Trophoblast cell (in vitro differentiated cells and primary cell): ENCODE measurements at regions not wholly inside any gene's neighbourhood (a gene's known extent, or its start where the extent isn't known, plus 50 kb on each side); places are given as distances from the start of the nearest gene placed in this dataset.

Experiments used
- DNase-seq, 2 donors: peaks; one replicate each; pipeline ENCODE4 v3.0.0-alpha.2; 2016
- H2AFZ ChIP-seq: 2 replicates; pipeline ENCODE4 v1.6.1; 2013; ENCODE audit warnings: low read length, moderate library complexity, mild to moderate bottlenecking; ENCODE audit not compliant: insufficient read depth, poor library complexity
- H2AK5ac ChIP-seq: 2 replicates; pipeline ENCODE4 v1.6.1; 2013; ENCODE audit warnings: mild to moderate bottlenecking, low read length
- H2BK120ac ChIP-seq: 2 replicates; pipeline ENCODE4 v1.6.1; 2013; ENCODE audit warnings: low read length, mild to moderate bottlenecking, moderate library complexity; ENCODE audit not compliant: insufficient read depth, poor library complexity
- H2BK12ac ChIP-seq: 2 replicates; pipeline ENCODE4 v1.6.1; 2013; ENCODE audit warnings: mild to moderate bottlenecking, low read length, moderate library complexity
- H2BK5ac ChIP-seq: 2 replicates; pipeline ENCODE4 v1.6.1; 2013; ENCODE audit warnings: low read length, low read depth, moderate library complexity, mild to moderate bottlenecking; ENCODE audit not compliant: poor library complexity
- H3K14ac ChIP-seq: 2 replicates; pipeline ENCODE4 v1.6.1; 2013; ENCODE audit warnings: mild to moderate bottlenecking, low read length
- H3K18ac ChIP-seq: 2 replicates; pipeline ENCODE4 v1.6.1; 2013; ENCODE audit warnings: mild to moderate bottlenecking, low read length
- H3K23ac ChIP-seq: 2 replicates; pipeline ENCODE4 v1.6.1; 2013; ENCODE audit warnings: low read length
- H3K27ac ChIP-seq: 2 replicates; pipeline ENCODE4 v1.5.1; 2013; ENCODE audit warnings: low read depth, mild to moderate bottlenecking, inconsistent platforms, low read length, moderate library complexity
- H3K27me3 ChIP-seq: 2 replicates; pipeline ENCODE4 v1.6.1; 2013; ENCODE audit warnings: inconsistent platforms, mild to moderate bottlenecking, low read length, moderate library complexity; ENCODE audit not compliant: insufficient read depth
- H3K36me3 ChIP-seq, 2 experiments: 1 replicate in 1 of 2; 2 replicates in 1 of 2; pipeline ENCODE4 v1.6.1; 2013; ENCODE audit warnings: low read length in 2 of 2, mild to moderate bottlenecking in 2 of 2, moderate library complexity in 1 of 2; ENCODE audit not compliant: insufficient read depth in 2 of 2, control insufficient read depth in 1 of 2
- H3K4ac ChIP-seq: 2 replicates; pipeline ENCODE4 v1.6.1; 2013; ENCODE audit warnings: low read depth, mild to moderate bottlenecking, low read length, moderate library complexity
- H3K4me1 ChIP-seq, 2 experiments: 1 replicate in 1 of 2; 2 replicates in 1 of 2; pipeline ENCODE4 v1.6.1; 2013; ENCODE audit warnings: low read length in 2 of 2, mild to moderate bottlenecking in 2 of 2, moderate library complexity in 1 of 2; ENCODE audit not compliant: insufficient read depth in 2 of 2, control insufficient read depth in 1 of 2
- H3K4me2 ChIP-seq: 2 replicates; pipeline ENCODE4 v1.6.1; 2013; ENCODE audit warnings: inconsistent platforms, mild to moderate bottlenecking, low read length, moderate library complexity
- H3K4me3 ChIP-seq: 2 replicates; pipeline ENCODE4 v1.5.1; 2013; ENCODE audit warnings: mild to moderate bottlenecking, low read depth, low read length, inconsistent platforms
- H3K79me1 ChIP-seq: one replicate; pipeline ENCODE4 v1.6.1; 2013; ENCODE audit warnings: low read length
- H3K79me2 ChIP-seq: 2 replicates; pipeline ENCODE4 v1.6.1; 2013; ENCODE audit warnings: low read length, mild to moderate bottlenecking; ENCODE audit not compliant: control insufficient read depth, insufficient read depth, poor library complexity
- H3K9ac ChIP-seq: 2 replicates; pipeline ENCODE4 v1.6.1; 2013; ENCODE audit warnings: mild to moderate bottlenecking, low read length
- H3K9me3 ChIP-seq: 2 replicates; pipeline ENCODE4 v1.6.1; 2013; ENCODE audit warnings: low read depth, mild to moderate bottlenecking, control low read depth, inconsistent platforms, low read length; ENCODE audit not compliant: insufficient read depth
- H4K12ac ChIP-seq: 2 replicates; pipeline ENCODE4 v1.6.1; 2013; ENCODE audit warnings: low read depth, mild to moderate bottlenecking, low read length, moderate library complexity
- H4K8ac ChIP-seq: 2 replicates; pipeline ENCODE4 v1.6.1; 2013; ENCODE audit warnings: low read depth, mild to moderate bottlenecking, low read length, moderate library complexity
- H4K91ac ChIP-seq: one replicate; pipeline ENCODE4 v1.6.1; 2013; ENCODE audit warnings: low read depth, mild to moderate bottlenecking, low read length, moderate library complexity
- WGBS: extraction: QIAGEN DNeasy Blood & Tissue Kit; methylation state at CpG from one replicate; pipeline ENCODE4 v1.1.7; 2013; ENCODE audit warnings: missing lambda C conversion rate; ENCODE audit not compliant: insufficient read length, insufficient coverage; ENCODE audit errors: extremely low coverage; 5-methylcytosine and 5-hydroxymethylcytosine counted together

DNA sequence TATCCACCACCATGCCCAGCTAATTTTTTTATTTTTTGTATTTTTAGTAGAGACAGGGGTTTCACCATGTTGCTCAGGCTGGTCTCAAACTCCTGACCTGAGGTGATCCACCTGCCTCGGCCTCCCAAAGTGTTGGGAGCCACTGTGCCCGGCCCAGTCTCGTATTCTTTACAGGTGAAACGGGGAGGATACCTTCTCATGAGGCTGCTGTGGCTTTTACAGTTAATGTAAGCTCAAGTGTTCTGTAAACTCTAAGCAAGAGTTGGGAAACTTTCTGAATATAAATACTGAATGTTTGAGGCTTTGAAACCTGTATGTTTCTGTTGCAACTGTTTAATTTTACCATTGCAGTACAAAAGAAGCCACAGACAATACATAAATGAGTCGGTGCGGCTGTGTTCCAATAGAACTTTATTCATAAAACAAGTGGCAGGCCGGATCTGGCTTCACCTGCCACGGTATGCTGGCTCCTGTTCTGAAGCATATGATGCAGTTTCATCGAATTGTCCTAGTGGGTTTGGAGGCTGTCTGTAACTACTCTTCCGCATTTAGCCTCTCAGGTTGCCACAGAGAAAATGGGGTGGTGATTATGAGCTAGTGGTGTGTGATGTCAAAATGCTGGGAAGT is 192.5 kb upstream of the ZFP64 start:
- no peak overlapping the region for H2AK5ac ChIP-seq
- H3K23ac ChIP-seq = no peak overlapping the region
- H2BK12ac ChIP-seq = no peak overlapping the region
- no peak for DNase-seq
- no peak overlapping the region for H3K18ac ChIP-seq
- H3K4me1 ChIP-seq = no peaks in the 10 kb centered on the region
- no peak overlapping the region for H3K27ac ChIP-seq
- H3K79me2 ChIP-seq = no peaks in the 10 kb centered on the region
- H3K9me3 ChIP-seq = no peaks in the 10 kb centered on the region
- no peaks in the 10 kb centered on the region for H3K36me3 ChIP-seq
- H4K8ac ChIP-seq = no peak overlapping the region
- H2BK120ac ChIP-seq = no peak overlapping the region
- H3K4ac ChIP-seq = no peak overlapping the region
- H3K4me2 ChIP-seq = no peak overlapping the region
- H3K9ac ChIP-seq = no peak overlapping the region
- H4K91ac ChIP-seq = no peak overlapping the region
- H2BK5ac ChIP-seq = no peak overlapping the region
- H3K79me1 ChIP-seq = no peaks in the 10 kb centered on the region
- H3K4me3 ChIP-seq = no peak overlapping the region
- no peak overlapping the region for H2AFZ ChIP-seq
- H3K27me3 ChIP-seq = no peaks in the 10 kb centered on the region
- H3K14ac ChIP-seq = no peak overlapping the region
- WGBS = no CpG with 5 or more reads among the region's 10 CpGs
- H4K12ac ChIP-seq = no peak overlapping the region

DNA sequence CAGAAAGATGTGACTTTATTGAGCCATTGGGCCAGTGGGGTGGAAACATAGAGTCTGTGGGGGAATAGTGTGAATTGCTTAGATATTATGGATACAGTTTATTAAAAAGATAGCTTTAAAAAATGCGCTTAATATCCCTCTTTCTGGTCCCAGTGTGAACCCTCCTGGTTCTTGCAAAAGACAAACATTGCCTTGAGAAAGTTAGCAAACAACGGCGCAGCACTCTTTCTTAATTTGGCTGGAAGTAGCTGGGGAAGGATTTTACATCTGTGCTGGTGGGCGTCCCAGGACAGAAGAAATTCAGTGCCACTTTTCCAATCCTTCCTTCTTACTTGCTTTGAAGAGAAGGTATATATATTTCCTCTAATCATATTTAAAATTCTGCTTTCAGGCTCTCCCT is 191.4 kb upstream of the ZFP64 start:
- Histone ChIP-seq H3K36me3 (no peaks in the 10 kb centered on the region), H3K14ac (no peak overlapping the region), H2BK5ac (no peak overlapping the region), H3K27ac (no peak overlapping the region), H3K23ac (no peak overlapping the region), H3K9ac (peak overlapping the region; percentile 34), H3K9me3 (no peaks in the 10 kb centered on the region), H2BK12ac (no peak overlapping the region), H3K18ac (no peak overlapping the region), H2AFZ (no peak overlapping the region), H3K4me2 (no peak overlapping the region), H3K79me2 (no peaks in the 10 kb centered on the region), H4K91ac (no peak overlapping the region), H3K4me1 (no peaks in the 10 kb centered on the region), H2BK120ac (no peak overlapping the region), H2AK5ac (no peak overlapping the region), H3K79me1 (no peaks in the 10 kb centered on the region), H3K4ac (no peak overlapping the region), H3K4me3 (no peak overlapping the region), H4K12ac (no peak overlapping the region), H3K27me3 (no peaks in the 10 kb centered on the region), H4K8ac (no peak overlapping the region)
- WGBS = no CpG with 5 or more reads among the region's 4 CpGs
- DNase-seq = no peak

DNA sequence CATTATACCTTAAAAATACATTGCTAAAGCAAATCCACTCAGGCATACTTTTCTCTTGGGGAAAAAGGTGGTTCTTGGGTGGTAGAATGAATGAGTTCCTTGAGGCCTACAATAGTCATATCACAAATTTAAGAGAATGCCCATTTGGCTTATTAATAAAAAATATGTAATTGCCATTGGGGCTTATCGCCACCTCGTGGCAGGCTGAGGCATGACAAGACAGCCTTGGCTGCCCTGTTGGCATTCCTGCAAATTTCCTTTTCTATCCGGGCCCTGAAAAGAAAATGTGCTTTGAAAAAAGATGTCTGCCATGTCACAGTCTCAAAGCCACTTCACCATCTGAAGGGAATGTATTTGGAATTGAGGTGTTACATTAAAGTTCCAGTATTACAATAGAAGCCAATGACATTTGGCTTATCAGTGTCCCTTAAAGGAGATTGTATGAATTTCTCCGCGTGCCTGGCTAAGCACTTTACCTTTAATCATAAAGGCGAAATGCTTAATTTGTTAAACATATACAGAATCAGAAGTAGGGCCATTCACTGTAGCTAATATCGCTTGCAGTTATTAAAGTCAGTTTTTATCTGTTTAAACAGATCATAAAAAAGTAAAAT is 188.3 kb upstream of the ZFP64 start:
- Histone ChIP-seq H3K9ac (no peak overlapping the region), H3K18ac (no peak overlapping the region), H2AFZ (no peak overlapping the region), H3K79me2 (no peaks in the 10 kb centered on the region), H3K23ac (no peak overlapping the region), H2BK120ac (no peak overlapping the region), H3K4me3 (no peak overlapping the region), H4K12ac (no peak overlapping the region), H2AK5ac (no peak overlapping the region), H3K4me1 (no peaks in the 10 kb centered on the region), H4K8ac (no peak overlapping the region), H3K27me3 (no peaks in the 10 kb centered on the region), H3K9me3 (no peaks in the 10 kb centered on the region), H4K91ac (no peak overlapping the region), H3K36me3 (no peaks in the 10 kb centered on the region), H3K27ac (no peak overlapping the region), H3K4me2 (no peak overlapping the region), H2BK12ac (no peak overlapping the region), H2BK5ac (no peak overlapping the region), H3K4ac (no peak overlapping the region), H3K14ac (no peak overlapping the region), H3K79me1 (no peaks in the 10 kb centered on the region)
- no CpG with 5 or more reads among the region's 7 CpGs for WGBS
- peak; percentile 27 to 68 for DNase-seq

DNA sequence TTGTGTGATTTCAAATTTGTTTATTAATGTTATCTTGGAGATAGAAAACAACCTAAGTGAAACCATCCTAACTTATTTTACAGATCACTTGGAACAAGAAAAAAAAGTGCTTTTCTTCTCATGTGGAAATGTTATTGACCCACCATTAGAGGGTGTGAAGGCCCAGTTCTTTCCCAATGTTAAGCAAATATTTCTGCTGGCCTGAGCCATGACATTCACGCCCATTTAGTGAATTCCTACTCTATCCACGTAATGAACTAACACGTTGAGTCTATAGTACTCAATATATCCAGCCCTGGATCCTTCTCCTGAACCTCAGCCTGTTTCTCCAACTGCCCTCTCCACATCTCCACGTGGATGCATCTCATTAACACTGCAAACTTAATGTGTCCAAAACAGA is 180.6 kb upstream of the ZFP64 start:
- Histone ChIP-seq H3K23ac (no peak overlapping the region), H2BK120ac (no peak overlapping the region), H3K36me3 (no peaks in the 10 kb centered on the region), H3K79me2 (no peaks in the 10 kb centered on the region), H2BK12ac (no peak overlapping the region), H2AFZ (no peak overlapping the region), H2AK5ac (no peak overlapping the region), H3K27ac (no peak overlapping the region), H3K4me3 (no peak overlapping the region), H3K4me2 (no peak overlapping the region), H3K79me1 (no peaks in the 10 kb centered on the region), H3K9me3 (no peaks in the 10 kb centered on the region), H3K9ac (no peak overlapping the region), H3K4ac (no peak overlapping the region), H4K12ac (no peak overlapping the region), H2BK5ac (no peak overlapping the region), H3K27me3 (no peaks in the 10 kb centered on the region), H3K4me1 (no peaks in the 10 kb centered on the region), H4K8ac (no peak overlapping the region), H3K18ac (no peak overlapping the region), H3K14ac (no peak overlapping the region), H4K91ac (no peak overlapping the region)
- no peak for DNase-seq
- WGBS = no CpG with 5 or more reads among the region's 4 CpGs
